ENCODE measurements at regions not wholly inside any gene's neighbourhood (a gene's known extent, or its start where the extent isn't known, plus 50 kb on each side); places are given as distances from the start of the nearest gene placed in this dataset.

GRCh38 chr5:27821681-27822080 is 783.3 kb upstream of the CDH9 start:
- no peak for TF ChIP-seq REST (IDR thresholded peaks at IDR 0.05; ENCODE audit: low read depth)
- TF ChIP-seq ZBTB7A (IDR thresholded peaks at IDR 0.05; ENCODE audit: low read depth), result no peak
- no peak for TF ChIP-seq CREB1 (IDR thresholded peaks at IDR 0.05; ENCODE audit: low read depth)
- no peak for TF ChIP-seq NFIC (IDR thresholded peaks at IDR 0.05)
- TF ChIP-seq, protein P1, sequence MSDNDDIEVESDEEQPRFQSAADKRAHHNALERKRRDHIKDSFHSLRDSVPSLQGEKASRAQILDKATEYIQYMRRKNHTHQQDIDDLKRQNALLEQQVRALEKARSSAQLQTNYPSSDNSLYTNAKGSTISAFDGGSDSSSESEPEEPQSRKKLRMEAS (IDR thresholded peaks at IDR 0.05), result no peak
- no peak for TF ChIP-seq TEAD4 (IDR thresholded peaks at IDR 0.05)
- TF ChIP-seq FOXM1 (IDR thresholded peaks at IDR 0.05; ENCODE audit: borderline replicate concordance, low read depth), result no peak
- no peak for TF ChIP-seq EP300 (IDR thresholded peaks at IDR 0.05; ENCODE audit: borderline replicate concordance)
- TF ChIP-seq TCF12 (IDR thresholded peaks at IDR 0.05; ENCODE audit: low read depth), result no peak
- no peak for TF ChIP-seq CEBPB (IDR thresholded peaks at IDR 0.05)

DNA sequence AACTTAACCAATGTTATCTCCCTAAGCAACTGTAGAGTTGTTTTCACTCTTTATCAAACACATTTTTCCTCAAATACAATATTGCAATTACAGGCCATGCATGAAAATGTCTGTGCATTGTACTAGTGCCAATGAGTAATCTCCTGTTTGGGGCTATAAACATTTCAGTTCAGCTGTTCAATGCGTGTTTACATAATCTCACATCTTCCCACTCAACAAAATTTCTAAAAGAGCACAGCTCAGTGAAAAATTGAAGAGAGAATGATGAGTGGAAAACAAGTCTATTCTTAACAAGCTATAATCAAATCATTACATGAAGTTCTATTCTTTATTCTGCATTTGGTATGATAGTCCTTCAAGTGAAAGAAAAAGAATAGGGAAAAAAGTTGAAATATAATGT is 780.5 kb upstream of the CDH9 start:
- TF ChIP-seq TAF1 (IDR thresholded peaks at IDR 0.05; ENCODE audit: low read depth) (no peak), NFIC (IDR thresholded peaks at IDR 0.05) (no peak), TEAD4 (IDR thresholded peaks at IDR 0.05) (no peak), ZBTB7A (IDR thresholded peaks at IDR 0.05; ENCODE audit: low read depth) (no peak), EP300 (IDR thresholded peaks at IDR 0.05; ENCODE audit: borderline replicate concordance) (no peak), FOXM1 (IDR thresholded peaks at IDR 0.05; ENCODE audit: borderline replicate concordance, low read depth) (no peak), USF1 (IDR thresholded peaks at IDR 0.05) (no peak)
- TF ChIP-seq, protein P1 (IDR thresholded peaks at IDR 0.05), result no peak

GRCh38 chr5:27814983-27815382 is 776.6 kb upstream of the CDH9 start:
- TF ChIP-seq CEBPB (IDR thresholded peaks at IDR 0.05) (no peak), TEAD4 (IDR thresholded peaks at IDR 0.05) (no peak), TCF12 (IDR thresholded peaks at IDR 0.05; ENCODE audit: low read depth) (no peak)

DNA sequence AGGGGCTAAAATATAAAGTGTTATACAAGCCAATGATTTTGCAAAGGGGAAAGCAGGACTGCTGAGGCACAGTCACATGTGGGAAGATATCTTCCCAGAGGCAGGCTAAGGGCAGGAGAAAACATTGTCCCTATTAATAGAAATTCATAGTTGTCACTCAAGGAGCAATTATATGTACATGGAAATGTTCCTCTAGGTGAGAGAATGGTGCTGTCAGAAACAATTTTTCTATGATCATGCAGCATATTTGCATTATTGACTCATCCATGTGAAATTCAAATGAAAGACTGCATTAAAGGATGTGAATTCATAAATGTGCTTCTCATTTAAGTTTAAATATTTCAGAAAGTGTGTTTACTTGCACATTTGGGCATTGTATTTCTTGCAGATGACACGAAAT is 775.9 kb upstream of the CDH9 start:
- TF ChIP-seq USF1 (IDR thresholded peaks at IDR 0.05), result no peak
- no peak for TF ChIP-seq CEBPB (IDR thresholded peaks at IDR 0.05)
- TF ChIP-seq ZBTB7A (IDR thresholded peaks at IDR 0.05; ENCODE audit: low read depth), result no peak
- no peak for TF ChIP-seq REST (IDR thresholded peaks at IDR 0.05; ENCODE audit: low read depth)
- TF ChIP-seq, protein P1 (IDR thresholded peaks at IDR 0.05), result no peak
- no peak for TF ChIP-seq NFIC (IDR thresholded peaks at IDR 0.05)
- no peak for TF ChIP-seq RAD21 (IDR thresholded peaks at IDR 0.05; ENCODE audit: low read depth)
- no peak for TF ChIP-seq TCF12 (IDR thresholded peaks at IDR 0.05; ENCODE audit: low read depth)
- no peak for TF ChIP-seq EP300 (IDR thresholded peaks at IDR 0.05; ENCODE audit: borderline replicate concordance)
- TF ChIP-seq CREB1 (IDR thresholded peaks at IDR 0.05; ENCODE audit: low read depth), result no peak
- no peak for TF ChIP-seq FOXM1 (IDR thresholded peaks at IDR 0.05; ENCODE audit: borderline replicate concordance, low read depth)
- TF ChIP-seq TAF1 (IDR thresholded peaks at IDR 0.05; ENCODE audit: low read depth), result no peak
- TF ChIP-seq TEAD4 (IDR thresholded peaks at IDR 0.05), result no peak
- TF ChIP-seq EGR1 (IDR thresholded peaks at IDR 0.05), result no peak
- TF ChIP-seq YY1 (IDR thresholded peaks at IDR 0.05; ENCODE audit: low read depth), result no peak

DNA sequence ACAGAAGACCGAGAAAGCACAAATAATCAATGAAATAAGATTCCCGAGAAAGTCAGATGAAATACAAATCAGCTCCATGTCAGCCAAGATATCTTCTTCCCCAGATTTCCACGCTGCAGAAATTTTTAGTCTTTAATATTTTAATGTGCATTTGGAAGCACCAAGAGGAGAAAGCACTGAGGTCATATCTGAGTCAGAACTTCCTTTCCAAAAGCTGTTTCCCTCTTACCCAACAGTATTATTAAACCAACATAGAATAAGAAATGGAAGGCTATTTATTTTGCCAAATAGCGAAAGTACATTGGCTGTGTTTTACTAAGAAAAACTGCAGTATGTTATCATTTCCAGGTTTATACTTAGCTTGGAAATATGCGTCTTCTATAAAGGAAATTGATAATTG is 772.1 kb upstream of the CDH9 start:
- TF ChIP-seq YY1 (IDR thresholded peaks at IDR 0.05; ENCODE audit: low read depth), result no peak
- TF ChIP-seq TCF12 (IDR thresholded peaks at IDR 0.05; ENCODE audit: low read depth), result no peak
- no peak for TF ChIP-seq EGR1 (IDR thresholded peaks at IDR 0.05)
- no peak for TF ChIP-seq NFIC (IDR thresholded peaks at IDR 0.05)
- no peak for TF ChIP-seq TAF1 (IDR thresholded peaks at IDR 0.05; ENCODE audit: low read depth)
- TF ChIP-seq, protein P1 (IDR thresholded peaks at IDR 0.05), result no peak
- no peak for TF ChIP-seq USF1 (IDR thresholded peaks at IDR 0.05)
- TF ChIP-seq RAD21 (IDR thresholded peaks at IDR 0.05; ENCODE audit: low read depth), result no peak
- TF ChIP-seq ZBTB7A (IDR thresholded peaks at IDR 0.05; ENCODE audit: low read depth), result no peak
- TF ChIP-seq TEAD4 (IDR thresholded peaks at IDR 0.05), result no peak
- no peak for TF ChIP-seq FOXM1 (IDR thresholded peaks at IDR 0.05; ENCODE audit: borderline replicate concordance, low read depth)
- TF ChIP-seq EP300 (IDR thresholded peaks at IDR 0.05; ENCODE audit: borderline replicate concordance), result no peak
- TF ChIP-seq REST (IDR thresholded peaks at IDR 0.05; ENCODE audit: low read depth), result no peak
- no peak for TF ChIP-seq CEBPB (IDR thresholded peaks at IDR 0.05)
- no peak for TF ChIP-seq CREB1 (IDR thresholded peaks at IDR 0.05; ENCODE audit: low read depth)

Measured in Ishikawa (cell line).